GM12875 (cell line): ENCODE measurements at regions not wholly inside any gene's neighbourhood (a gene's known extent, or its start where the extent isn't known, plus 50 kb on each side); places are given as distances from the start of the nearest gene placed in this dataset.

ENCODE experiments used
- H3K4me3 ChIP-seq: one replicate; pipeline ENCODE4 v1.5.1; 2011; ENCODE audit warnings: low read depth, low read length, control low read depth
- CTCF ChIP-seq: IDR thresholded peaks from 2 replicates; pipeline ENCODE4 v1.5.1; 2011; ENCODE audit warnings: low read depth, mild to moderate bottlenecking, control low read depth, inconsistent platforms, low read length, moderate library complexity, borderline replicate concordance; ENCODE audit not compliant: insufficient read depth

- TF ChIP-seq CTCF: no peak
- H3K4me3 ChIP-seq: no peak overlapping the region
Measured at GRCh38 chr6:113358063-113358583, 499.0 kb upstream of the MARCKS start.

- TF ChIP-seq CTCF: no peak
- H3K4me3 ChIP-seq: no peak overlapping the region
Measured at GRCh38 chr6:113359155-113360140, 497.7 kb upstream of the MARCKS start.

- TF ChIP-seq CTCF: no peak
- no peak overlapping the region for H3K4me3 ChIP-seq
Measured at GRCh38 chr6:113361014-113361645, 496.0 kb upstream of the MARCKS start.

GRCh38 chr6:113362301-113363047 is 494.7 kb upstream of the MARCKS start:
- H3K4me3 ChIP-seq: no peak overlapping the region
- no peak for TF ChIP-seq CTCF

GRCh38 chr6:113363048-113363798 is 493.9 kb upstream of the MARCKS start:
- TF ChIP-seq CTCF: no peak

GRCh38 chr6:113363866-113364265 is 493.3 kb upstream of the MARCKS start:
- no peak overlapping the region for H3K4me3 ChIP-seq
- no peak for TF ChIP-seq CTCF

More at GRCh38 chr6:113363048-113363798, 493.9 kb upstream of the MARCKS start:
- H3K4me3 ChIP-seq: no peak overlapping the region
